ENCODE measurements at regions not wholly inside any gene's neighbourhood (a gene's known extent, or its start where the extent isn't known, plus 50 kb on each side); places are given as distances from the start of the nearest gene placed in this dataset.

DNA sequence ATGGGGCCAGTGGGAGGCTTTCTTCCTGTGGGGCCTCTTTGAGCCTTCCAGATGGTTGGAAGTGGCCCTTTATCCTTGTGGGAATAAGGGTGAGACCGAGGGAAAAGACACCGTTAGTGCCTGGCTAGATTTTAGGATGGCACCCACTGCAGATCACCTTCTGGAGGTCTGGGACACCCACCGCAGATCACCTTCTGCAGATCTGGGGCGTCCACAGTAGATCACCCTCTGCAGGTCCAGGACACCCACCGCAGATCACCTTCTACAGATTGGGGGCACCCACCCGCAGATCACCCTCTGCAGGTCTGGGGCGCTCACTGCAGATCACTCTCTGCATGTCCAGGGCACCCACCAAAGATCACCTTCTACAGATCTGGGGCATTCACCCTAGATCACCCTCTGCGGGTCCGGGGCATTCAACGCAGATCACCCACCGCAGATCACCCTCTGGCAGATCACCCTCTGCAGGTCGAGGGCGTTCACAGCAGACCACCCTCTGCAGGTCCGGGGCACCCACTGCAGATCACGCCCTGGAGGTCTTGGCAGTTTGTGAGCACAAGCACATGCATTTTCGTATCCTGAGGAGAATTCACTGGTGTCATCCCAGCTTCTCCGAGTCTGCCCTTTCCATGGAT lies 153.4 kb upstream of the TSHZ3 start:
- no peak for DNase-seq

DNA sequence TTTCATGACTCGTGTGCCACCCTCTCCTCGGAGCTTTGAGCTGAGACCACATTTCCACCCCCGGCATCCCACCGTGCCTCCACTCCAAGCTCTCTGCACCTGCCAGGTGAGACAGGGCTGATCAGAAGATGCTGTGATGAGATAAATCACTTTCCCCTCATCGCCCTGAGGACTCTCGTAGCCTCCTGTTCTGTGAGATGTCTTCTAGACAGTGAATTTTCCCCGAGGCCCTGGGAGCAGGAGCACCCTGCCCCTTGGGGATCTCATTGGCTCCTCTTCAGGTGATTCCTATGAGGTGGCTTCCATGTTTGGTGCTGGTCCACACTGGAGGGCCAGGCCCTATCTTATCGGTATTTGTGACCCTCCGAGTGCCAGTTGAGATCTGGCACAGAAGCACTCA lies 154.0 kb upstream of the TSHZ3 start:
- DNase-seq = no peak

DNA sequence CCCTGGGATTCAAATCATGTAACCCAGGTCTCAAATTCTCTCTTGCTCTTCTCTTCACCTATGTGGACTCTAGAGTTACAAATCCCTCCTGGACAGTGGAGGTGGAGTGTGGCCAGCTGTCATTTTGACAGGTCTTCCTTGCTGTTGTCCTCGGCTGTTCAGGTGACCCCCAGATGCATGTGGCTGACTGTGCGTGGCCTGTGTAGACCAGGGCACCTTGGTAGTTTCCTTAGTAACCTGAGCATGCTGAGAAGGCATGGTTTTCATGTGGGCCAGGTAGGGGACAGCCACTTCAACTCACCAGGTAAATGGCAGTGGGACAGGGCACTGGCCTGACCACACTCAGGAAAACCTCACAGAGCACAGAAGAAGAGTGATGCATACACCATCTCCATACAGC lies 155.0 kb upstream of the TSHZ3 start:
- DNase-seq = no peak

DNA sequence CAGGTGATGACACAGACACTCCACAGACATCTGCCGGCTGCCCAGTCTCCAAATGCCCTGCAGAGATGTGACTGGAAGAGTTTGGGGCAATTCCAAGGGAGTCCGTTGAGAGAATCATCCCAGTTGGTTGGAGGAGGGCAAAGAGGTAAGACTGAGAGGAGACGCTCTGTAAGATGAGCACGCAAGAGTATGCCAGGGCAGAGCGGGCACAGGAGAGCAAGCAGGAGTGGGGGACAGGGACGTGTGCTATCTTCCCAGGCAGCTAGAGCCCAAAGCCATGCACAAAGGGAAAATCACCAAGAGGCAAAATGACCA lies 156.3 kb upstream of the TSHZ3 start:
- no peak for DNase-seq

DNA sequence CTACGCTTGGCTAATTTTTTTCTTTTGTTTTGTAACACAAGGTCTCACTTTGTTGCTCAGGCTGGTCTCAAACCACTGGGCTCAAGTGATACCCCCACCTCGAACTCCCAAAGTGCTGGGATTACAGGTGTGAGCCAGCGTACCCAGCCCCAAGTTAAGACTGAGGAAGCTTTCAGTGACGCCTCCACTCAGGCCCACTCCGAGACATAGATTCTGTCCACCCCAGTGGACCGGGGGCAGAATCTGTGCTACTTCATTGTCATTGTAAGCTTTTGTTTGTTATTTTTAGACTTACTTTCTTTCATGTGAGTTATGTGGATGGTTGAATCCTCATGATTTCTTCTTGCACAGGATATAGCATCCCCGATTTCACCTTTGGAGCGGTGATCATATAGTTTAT lies 156.9 kb upstream of the TSHZ3 start:
- no peak for DNase-seq

DNA sequence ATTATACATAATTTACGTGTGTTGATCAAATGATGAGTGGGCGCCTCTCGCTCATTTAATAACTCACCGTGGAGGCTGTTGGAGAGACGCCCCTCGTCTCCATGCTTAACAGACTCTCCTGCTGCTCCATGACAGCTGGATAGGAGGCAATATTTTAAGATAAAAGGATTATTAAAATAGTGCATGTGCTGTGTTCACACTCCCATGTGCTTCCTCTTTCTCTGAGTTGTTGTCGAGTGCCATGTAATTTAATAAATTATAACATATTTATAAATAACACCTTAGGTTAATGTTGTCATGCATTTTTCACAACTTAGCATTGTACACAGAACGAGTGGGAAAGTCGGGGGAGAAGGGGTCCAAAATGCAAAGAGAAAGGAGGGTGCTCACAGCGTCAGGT lies 161.4 kb upstream of the TSHZ3 start:
- no peak for DNase-seq

DNA sequence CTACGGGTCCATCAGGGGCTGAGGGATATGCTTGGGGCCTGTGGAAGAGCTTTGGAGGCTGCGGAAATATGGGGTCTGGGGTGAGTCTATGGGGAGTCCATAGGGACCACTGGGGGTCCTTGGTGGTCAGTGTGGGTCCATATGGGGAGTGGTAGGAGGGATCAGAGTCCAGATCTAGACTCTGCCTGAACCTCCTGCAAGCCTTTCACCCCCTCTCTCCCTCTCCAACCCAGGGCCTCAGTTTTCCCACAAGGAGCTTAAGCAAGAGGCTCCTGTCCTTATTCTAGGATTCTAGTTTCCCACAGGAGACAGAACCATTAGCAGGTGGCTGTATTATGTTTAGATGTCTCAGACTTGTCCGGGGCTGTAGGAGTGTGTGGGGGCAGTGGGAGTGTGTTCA lies 161.9 kb upstream of the TSHZ3 start:
- no peak for DNase-seq

DNA sequence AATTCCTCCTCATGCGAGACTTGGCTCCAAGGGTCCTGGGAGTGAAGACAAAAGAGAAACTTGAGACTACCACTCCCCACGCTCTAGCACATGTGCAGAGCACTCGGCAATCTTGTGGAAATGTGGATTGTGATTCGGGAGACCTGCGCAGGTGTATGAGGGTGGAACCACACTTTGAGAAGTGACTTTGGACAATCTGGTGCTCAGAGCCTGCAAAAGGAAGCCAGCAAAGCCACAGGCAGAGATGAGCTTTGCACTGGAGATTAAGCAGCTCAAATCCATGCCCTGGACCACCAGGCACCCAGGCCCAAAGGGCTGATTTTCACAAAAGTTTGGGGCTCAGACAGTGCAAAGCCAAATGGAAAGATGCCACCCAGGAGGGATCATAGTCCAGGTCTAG lies 162.5 kb upstream of the TSHZ3 start:
- no peak for DNase-seq

DNA sequence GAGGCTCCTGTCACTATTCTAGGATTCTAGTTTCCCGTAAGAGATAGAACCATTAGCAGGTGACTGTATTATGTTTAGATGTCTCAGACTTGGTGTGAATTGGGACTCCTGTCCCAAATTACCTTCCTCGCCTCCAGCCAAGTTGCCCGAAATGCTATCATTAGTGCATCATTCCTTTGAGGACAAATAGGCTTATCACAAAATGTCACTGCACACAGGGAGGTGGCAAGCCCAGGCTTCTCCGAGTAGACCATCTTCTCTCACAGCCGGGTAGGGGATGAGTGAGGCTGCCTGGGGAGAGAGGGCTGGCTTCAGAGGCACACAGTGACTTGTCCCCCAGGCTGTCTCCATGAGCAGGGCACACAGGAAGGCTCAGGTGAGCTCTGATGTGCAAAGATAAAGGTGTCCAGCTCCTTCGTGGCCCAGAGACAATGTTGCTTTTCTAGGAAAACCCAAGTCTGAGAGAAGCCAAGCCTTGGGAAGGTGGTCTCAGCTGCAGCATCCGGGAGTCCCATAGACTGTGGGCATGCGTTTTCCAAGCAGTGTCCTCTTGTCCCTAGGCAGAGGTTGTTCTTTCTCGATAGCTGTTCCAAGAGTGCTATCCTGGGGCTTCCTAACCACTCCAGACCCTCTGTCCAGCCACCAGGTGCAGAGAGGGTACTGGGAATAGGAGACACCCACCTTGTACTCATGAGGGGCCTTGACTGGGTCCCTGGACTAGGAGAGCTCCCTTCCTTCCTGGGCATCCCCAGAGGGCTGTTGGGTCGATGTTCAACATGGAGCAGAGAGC lies 163.1 kb upstream of the TSHZ3 start:
- DNase-seq = no peak

DNA sequence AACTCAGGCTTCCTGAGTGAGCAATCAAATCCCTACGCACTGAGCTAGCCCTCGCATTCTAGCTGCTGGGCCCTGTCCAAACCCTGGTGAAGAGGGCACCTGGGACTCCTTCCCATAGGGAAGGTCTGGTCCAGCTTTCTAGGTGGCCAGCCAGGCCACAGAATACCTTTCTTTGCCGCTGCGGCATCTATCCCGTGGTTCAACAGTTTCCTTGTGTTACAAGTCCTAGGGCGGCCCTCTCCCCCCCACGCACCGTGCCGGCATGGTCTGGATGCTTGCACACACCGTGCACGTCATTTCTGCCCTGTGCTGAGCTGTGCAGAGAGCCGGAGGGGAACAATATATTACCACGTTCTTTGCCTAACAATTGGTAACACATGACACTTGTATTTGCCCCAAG lies 164.6 kb upstream of the TSHZ3 start:
- DNase-seq = no peak

DNA sequence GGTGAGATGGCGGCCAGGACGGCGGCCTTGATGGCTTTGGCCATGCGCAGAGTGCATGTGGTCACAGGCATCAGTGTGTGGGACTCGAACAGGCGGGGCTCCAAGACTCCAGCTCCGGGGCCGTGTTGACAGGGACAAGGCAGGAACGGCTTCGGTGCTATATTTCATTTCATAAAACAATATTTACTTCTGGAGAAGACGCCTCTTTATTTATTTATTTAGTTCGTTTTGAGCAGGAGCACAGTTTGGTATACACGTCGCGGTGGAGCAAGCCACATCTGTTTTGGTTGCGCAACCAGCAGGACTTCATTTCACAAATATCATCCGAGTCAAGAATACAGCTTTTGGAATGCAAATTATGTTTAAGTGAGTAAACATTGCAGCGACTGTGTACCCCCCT lies 166.7 kb upstream of the TSHZ3 start:
- DNase-seq = no peak

DNA sequence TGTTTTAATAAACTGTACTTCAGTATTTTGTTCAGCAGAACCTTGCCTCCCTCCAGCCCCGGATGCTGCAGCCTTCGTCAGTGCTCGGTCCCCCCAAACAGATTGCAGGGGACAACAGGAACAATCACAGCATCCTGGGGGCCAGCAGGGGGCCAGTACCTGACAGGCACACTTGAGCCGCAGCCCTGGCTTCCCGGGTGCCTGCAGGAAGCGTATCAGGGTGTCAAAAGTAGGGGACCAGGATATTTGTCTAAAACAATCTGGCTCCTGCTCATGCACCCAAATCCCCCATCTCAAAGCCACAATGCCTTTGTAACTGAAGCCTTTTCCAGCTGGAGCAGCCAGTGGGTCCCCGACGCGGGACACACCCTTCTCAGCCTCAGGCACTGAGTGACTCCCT lies 167.5 kb upstream of the TSHZ3 start:
- DNase-seq = no peak

DNA sequence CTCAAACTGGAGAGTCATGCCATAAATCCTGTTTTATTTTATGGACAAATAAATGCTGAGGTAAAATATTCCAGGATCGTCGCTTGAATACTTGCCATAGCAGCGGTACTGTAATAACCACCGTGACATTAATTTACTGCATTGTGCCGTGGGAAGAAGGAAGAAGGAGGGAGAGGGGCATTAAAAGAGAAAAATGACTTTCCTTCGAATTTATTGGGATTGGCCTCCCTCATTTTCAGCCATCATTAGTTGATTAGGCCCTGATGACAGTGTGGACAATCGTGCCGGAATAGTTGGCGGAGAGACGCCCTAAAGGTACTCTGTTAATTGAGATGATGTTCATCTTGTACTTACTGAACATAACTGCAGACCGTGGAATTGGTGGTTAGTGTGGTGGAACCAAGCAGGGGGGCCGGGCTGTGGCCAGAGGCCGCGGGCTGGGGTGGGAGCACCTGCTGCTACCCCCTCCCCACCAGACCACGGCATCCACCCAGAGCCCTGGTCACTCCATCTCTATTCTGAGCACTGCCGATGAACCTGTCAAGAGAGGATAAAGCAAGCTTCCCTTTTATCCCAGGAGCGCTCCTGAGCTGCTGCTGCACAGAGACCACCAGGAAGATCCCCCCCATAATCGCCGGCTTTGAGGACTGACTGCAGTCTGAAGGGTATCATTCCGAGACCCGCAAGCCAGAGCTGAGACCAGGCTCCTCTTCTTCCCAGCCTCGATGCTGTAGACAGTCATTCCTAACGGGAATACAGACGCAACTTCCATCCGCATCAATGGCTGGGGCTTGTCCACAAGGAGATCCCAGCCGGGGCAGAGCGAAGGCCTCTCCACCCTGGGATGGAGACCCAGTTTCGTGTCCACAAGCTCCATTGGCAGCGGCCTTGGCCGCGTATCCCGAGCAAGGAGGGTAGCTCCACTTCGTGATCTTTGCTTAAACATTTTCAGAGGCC lies 168.3 kb upstream of the TSHZ3 start:
- no peak for DNase-seq

DNA sequence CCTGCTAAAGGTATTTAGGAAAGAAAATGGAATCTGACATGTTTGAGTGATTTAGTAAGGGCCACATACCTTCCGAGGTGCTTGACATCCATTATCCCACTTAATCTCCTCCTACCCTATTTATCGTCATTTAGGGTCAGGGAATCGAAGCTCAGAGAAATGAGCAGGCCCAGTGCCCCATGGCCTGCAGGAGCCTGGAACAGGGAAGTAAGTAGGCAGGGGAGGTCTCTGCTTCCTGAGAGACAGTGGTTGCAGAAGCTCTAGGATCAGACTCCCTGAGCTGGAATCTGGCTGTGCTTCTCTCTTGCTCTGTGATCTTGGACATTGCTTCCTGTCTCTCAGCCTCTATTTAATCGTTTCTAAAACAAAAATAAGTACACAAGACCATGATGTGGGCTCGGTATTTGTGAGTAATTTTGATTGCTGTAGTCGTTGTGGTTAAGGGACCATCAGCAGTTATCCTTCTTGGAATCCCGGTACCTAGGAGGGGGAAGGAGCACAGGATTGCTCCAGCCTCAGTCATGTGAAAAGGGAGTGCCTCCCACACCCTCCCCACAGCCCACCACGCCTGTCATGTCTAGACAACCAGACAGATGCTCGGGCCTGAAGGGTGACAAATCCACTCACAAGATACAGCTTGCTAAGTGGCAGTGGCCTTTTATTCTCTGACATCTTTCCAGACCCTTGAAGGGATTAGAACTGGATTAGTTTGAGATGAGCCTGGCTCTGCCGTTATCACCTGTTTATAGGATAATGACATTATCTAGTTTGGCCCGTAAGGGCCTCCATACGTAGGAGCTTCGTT lies 169.2 kb upstream of the TSHZ3 start:
- DNase-seq = no peak

DNA sequence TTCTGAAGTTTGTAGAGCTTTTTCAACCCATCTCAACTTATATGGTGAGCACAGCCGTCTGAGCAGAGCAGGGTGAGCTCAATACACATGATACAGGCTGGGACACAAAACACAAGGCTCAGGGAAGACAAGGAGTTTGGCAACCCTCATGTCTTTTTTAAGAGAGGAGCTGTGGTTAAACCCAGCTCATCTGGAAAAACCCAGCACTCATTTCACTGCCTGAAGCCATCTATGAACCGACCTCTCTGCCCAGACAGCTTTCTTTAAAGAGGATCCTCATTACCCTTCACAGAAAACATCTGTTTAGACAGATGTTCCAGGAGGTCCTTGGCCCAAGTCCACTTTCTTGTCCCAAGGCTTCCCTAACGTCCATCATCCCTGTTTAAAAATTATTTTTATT lies 170.0 kb upstream of the TSHZ3 start:
- DNase-seq = no peak

DNA sequence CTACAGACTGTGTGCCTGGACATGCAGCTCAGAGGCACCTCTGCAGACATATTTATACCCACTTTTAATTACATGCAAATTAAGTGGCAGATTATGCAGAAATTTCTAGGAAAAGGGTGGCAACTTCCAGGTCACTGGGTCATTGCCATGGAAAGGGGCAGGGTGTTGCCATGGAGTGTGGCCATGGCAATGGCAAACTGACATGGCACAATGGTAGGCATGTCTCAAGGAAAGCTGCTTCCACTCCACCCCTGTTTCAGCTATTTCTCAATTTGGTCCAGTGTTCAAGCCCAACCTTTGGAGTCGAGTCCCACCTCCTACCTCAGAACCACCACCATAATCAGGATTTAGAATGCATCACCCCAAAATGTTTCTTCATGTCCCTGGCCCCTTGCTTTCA lies 170.7 kb upstream of the TSHZ3 start:
- DNase-seq = no peak

DNA sequence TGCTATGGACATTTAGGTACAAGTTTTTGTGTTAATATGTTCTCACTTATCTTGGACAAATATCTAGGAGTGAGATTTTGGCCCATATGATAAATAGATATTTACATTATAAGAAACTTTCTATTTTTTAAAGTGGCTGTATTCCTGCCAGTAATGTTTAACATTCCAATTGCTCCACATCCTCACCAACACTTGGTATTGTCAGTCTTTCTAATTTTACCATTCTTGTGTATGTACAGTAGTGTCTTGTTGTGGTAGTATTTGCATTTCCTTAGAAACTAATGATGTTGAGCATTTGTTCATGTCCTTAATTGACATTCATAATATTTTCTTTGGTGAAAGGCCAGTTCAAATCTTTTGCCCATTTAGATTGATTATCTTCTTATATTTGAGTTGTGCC lies 171.4 kb upstream of the TSHZ3 start:
- DNase-seq = no peak

DNA sequence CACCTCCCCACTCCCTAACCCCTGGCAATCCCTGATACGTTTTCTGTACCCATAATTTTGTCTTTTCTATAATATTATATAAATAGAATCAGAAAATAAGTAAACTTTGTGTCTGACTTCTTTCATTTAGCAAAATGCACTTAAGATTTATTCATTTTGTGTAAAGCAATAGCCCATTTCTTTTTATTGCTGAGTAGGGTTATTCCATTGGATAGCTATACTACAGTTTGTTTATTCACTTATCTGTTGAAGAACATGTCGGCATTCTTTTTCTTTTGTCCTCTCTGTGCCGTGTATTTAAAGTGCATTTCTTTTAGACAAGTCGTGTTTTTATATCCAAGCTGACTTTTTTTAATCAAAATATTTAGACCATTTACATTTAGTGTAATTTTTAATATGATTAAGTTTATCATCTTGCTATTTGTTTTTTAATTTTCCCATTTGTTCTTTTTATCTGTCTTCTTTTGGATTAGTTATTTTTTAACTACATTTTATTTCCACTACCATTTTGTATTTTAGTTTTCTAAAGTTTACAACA lies 176.4 kb upstream of the TSHZ3 start:
- DNase-seq = no peak

DNA sequence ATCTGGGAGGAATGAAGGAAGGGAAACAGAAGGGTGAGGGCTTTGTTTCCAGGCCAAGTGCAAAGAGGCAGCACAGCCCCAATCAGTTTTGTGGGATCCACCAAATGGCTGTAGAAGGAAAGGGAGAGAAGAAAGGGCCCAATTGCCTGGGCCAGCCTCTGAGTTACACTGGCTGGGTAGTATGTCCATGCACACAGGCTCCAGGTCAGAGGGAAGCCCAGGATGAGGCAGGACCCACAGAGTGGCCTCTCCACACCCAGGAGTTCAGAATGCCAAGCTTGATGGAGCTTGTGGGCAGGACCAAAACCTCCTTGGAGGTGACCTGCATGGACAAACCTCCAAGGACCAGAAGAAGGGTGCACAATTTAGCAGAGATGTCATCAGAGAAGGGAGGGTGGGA lies 178.2 kb upstream of the TSHZ3 start:
- no peak for DNase-seq

DNA sequence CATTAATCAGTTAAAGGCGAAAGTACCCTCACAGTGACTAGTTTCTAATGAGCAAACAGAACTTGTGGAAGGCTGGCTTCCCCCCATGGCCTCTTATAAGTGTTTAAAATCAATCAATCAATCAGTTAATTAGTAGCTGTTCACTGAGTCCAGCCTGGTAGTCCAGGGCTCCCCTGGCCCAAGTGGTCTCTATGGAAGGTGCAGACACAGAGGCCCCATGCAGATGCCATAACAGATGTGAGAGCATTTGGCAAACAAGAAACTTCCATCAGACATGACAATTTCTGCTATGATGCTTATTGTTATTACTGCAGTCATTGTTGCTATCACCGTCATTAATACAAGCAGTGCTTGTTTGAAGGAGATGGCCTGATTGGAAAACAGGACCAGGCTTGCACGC lies 179.0 kb upstream of the TSHZ3 start:
- DNase-seq = no peak

DNA sequence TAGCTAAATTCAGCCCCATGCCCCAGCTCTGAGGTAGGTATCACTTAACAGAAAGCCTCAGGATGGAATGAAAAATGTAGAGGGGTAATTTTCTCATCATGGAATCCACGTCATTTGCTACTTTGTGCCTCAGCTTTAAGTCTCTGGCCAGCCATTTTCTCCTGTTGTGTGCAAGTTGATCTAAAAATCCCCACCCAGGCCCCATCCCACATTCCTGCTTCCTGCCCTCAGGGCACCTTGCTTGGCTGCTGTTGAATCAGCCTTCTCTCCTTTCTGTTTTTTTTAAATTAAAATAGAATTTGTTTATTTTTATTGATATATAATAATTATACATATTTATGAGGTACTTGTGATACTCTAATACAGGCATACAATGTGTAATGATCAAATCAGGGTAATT lies 179.9 kb upstream of the TSHZ3 start:
- no peak for DNase-seq

DNA sequence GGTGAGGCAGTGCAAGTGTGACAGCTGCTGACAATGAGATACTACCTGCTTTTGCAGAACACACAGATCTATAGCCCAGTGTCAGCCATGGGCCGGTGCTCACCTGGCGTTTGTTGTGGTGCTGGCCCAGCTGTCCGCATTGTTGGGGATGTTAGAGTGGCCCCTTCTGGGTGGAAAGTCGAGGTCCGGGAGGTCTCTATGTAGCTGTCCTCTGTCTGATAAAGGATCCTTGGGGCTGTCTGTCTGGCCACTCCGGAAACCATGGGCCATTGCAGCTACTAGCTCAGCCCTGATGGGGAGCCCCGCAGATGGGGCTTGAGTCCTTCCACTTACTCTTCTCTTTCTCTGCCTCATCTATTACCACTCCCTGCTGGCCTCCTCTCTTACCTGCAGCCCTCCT lies 181.5 kb upstream of the TSHZ3 start:
- DNase-seq = no peak

DNA sequence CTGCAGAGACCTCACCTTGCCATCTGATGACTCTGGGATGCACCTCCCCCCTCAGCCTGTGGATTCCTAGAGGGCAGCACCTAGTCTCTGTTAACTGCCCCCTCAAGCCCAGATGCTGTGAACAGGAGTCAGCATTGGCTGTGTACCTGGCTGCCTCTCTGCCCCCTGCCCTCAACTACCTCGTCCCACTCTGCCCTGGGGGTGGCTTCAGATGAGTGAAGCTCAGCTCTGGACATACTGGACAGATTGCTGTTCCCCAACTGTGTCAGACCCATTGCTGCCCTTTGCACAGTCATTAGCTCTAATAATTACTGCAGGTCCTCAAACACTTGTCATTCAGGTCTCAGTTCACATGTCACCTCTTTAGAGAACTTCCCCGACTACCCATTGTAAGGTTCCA lies 182.1 kb upstream of the TSHZ3 start:
- DNase-seq = no peak

All from stimulated activated CD4-positive, alpha-beta T cell treated with anti-CD3 and anti-CD28 coated beads, Interleukin-12 subunit alpha, Interleukin-12 subunit beta, amount 100 ng/mL, for 4 hours (primary cell).